Stimulated activated CD4-positive, alpha-beta T cell treated with anti-CD3 and anti-CD28 coated beads, Interleukin-2, amount 100 ng/mL, for 48 hours (primary cell): ENCODE measurements at regions not wholly inside any gene's neighbourhood (a gene's known extent, or its start where the extent isn't known, plus 50 kb on each side); places are given as distances from the start of the nearest gene placed in this dataset.
"Not testable (repeated sequence)": the region's sequence is repeated elsewhere in the genome, so short reads cannot be mapped to it uniquely, and the experiment has no call there.

Source experiments
- DNase-seq, 2 donors: peaks; one replicate each; pipeline ENCODE4 v3.0.0-alpha.2; 2020

GRCh38 chr22:48499456-48500425, 1327.9 kb downstream of the BRD1 start:
- DNase-seq = no peak

- DNase-seq = no peak
Observed at GRCh38 chr22:48498526-48499331, 1328.9 kb downstream of the BRD1 start.

- DNase-seq = not testable (repeated sequence)
Observed at GRCh38 chr22:48497743-48498520, 1329.7 kb downstream of the BRD1 start.

- no peak for DNase-seq
Observed at GRCh38 chr22:48496987-48497650, 1330.6 kb downstream of the BRD1 start.

- no peak for DNase-seq
Observed at GRCh38 chr22:48496226-48496845, 1331.3 kb downstream of the BRD1 start.

GRCh38 chr22:48495751-48496080, 1332.0 kb downstream of the BRD1 start:
- no peak for DNase-seq

- DNase-seq = no peak
Observed at GRCh38 chr22:48494968-48495750, 1332.5 kb downstream of the BRD1 start.

GRCh38 chr22:48494256-48494967, 1333.3 kb downstream of the BRD1 start:
- DNase-seq = no peak

GRCh38 chr22:48493733-48494132, 1333.9 kb downstream of the BRD1 start:
- no peak for DNase-seq

- peak; percentile 19 to 30 for DNase-seq
Observed at GRCh38 chr22:48492366-48493320, 1335.0 kb downstream of the BRD1 start.

GRCh38 chr22:48491451-48491941, 1336.2 kb downstream of the BRD1 start:
- no peak for DNase-seq

GRCh38 chr22:48490500-48491411, 1336.9 kb downstream of the BRD1 start:
- no peak for DNase-seq

- no peak for DNase-seq
Observed at GRCh38 chr22:48489551-48490499, 1337.8 kb downstream of the BRD1 start.

- DNase-seq = no peak
Observed at GRCh38 chr22:48488611-48489511, 1338.8 kb downstream of the BRD1 start.

GRCh38 chr22:48488149-48488551, 1339.5 kb downstream of the BRD1 start:
- no peak for DNase-seq

- DNase-seq = no peak
Observed at GRCh38 chr22:48486558-48486957, 1341.1 kb downstream of the BRD1 start.
